ENCODE measurements at regions not wholly inside any gene's neighbourhood (a gene's known extent, or its start where the extent isn't known, plus 50 kb on each side); places are given as distances from the start of the nearest gene placed in this dataset.
A peak's percentile ranks its signal among the peaks of the same experiment; 100 is the strongest.

- TF ChIP-seq ZNF776 (tag by site-specific recombination; IDR thresholded peaks at IDR 0.05; ENCODE audit: borderline replicate concordance), result no peak
Measured at GRCh38 chr14:98803196-98803595, 468.8 kb downstream of the BCL11B start (continued).

- no peaks in the 10 kb centered on the region for H3K9me3 ChIP-seq (ENCODE audit: control insufficient read depth, insufficient read depth, low read depth, low read length)
- H3K27ac ChIP-seq (ENCODE audit: extremely low read depth, low read depth, low read length), result no peak overlapping the region
- H3K36me3 ChIP-seq (ENCODE audit: control insufficient read depth in 2 of 2, insufficient read depth in 1 of 2, low read length in 2 of 2), result no peaks in the 10 kb centered on the region
- H3K4me1 ChIP-seq (ENCODE audit: control insufficient read depth, insufficient read depth, low read length), result peaks cover 10% of the 10 kb centered on the region
- no peak for TF ChIP-seq ZNF18 (tag by site-specific recombination; IDR thresholded peaks at IDR 0.05)
- 0 out of 2 replicates have a peak, but pooled peaks have one; percentile 55 for TF ChIP-seq ZNF561 (tag by site-specific recombination; IDR thresholded peaks at IDR 0.05; ENCODE audit: borderline replicate concordance)
- TF ChIP-seq PRDM1 (tag by site-specific recombination; IDR thresholded peaks at IDR 0.05), result no peak
- TF ChIP-seq ZNF670 (tag by site-specific recombination; IDR thresholded peaks at IDR 0.05; ENCODE audit: low read depth), result no peak
- TF ChIP-seq WT1 (tag by site-specific recombination; IDR thresholded peaks at IDR 0.05), result peak; percentile 34; the same call in 1 of the 2 replicates
- peak; percentile 88 for TF ChIP-seq GLIS1 (tag by site-specific recombination; IDR thresholded peaks at IDR 0.05)
- 0 out of 2 replicates have a peak, but pooled peaks have one; percentile 13 for TF ChIP-seq ZNF629 (tag by site-specific recombination; IDR thresholded peaks at IDR 0.05)
- peak; percentile 9; the same call in 1 of the 2 replicates for TF ChIP-seq TSHZ1 (tag by site-specific recombination; IDR thresholded peaks at IDR 0.05; ENCODE audit: borderline replicate concordance)
- 0 out of 2 replicates have a peak, but pooled peaks have one; percentile 31 for TF ChIP-seq PRDM6 (tag by site-specific recombination; IDR thresholded peaks at IDR 0.05)
- TF ChIP-seq OSR2 (tag by site-specific recombination; IDR thresholded peaks at IDR 0.05), result peak; percentile 75
- TF ChIP-seq CTCF (tag by site-specific recombination; IDR thresholded peaks at IDR 0.05), result no peak
- no peak for TF ChIP-seq MZF1 (tag by site-specific recombination; IDR thresholded peaks at IDR 0.05; ENCODE audit: borderline replicate concordance)
- TF ChIP-seq KLF17 (tag by site-specific recombination; IDR thresholded peaks at IDR 0.05), result 0 out of 2 replicates have a peak, but pooled peaks have one; percentile 59
- ChIA-PET CTCF (interaction anchor here (0.5 to 0.6 kb wide), 2 partner anchors 10 to 22 kb away, joined by 3 to 6 read pairs; no protein-coding TSS in a partner anchor), POLR2A (no interaction called here)
- no peak overlapping the region for H3K4me3 ChIP-seq (ENCODE audit: low read depth, low read length)
Measured at GRCh38 chr14:98808494-98809407, 463.2 kb downstream of the BCL11B start.
